Vagina (tissue), 2 donors: ENCODE measurements at regions not wholly inside any gene's neighbourhood (a gene's known extent, or its start where the extent isn't known, plus 50 kb on each side); places are given as distances from the start of the nearest gene placed in this dataset.

Source experiments
- DNase-seq, 2 donors: peaks; one replicate each; pipeline ENCODE4 v3.0.0-alpha.2; 2017; ENCODE audit errors: extremely low spot score in 2 of 2
- H3K27ac ChIP-seq: fragments of 200-600 bp; sonication (generic); one replicate; pipeline ENCODE4 v1.5.1; 2019
- H3K27me3 ChIP-seq: fragments of 200-600 bp; sonication (generic); one replicate; pipeline ENCODE4 v1.5.1; 2019
- H3K36me3 ChIP-seq, 2 donors: fragments of 200-600 bp; sonication (generic); one replicate each; pipeline ENCODE4 v1.5.1; 2017 to 2019
- H3K4me1 ChIP-seq: fragments of 200-600 bp; sonication (generic); one replicate; pipeline ENCODE4 v1.5.1; 2019
- H3K4me3 ChIP-seq, 2 donors: fragments of 200-600 bp; sonication (generic); 1 replicate in 1 of 2; 2 replicates in 1 of 2; pipeline ENCODE4 v1.5.1; 2016 to 2019
- H3K9me3 ChIP-seq: fragments of 200-600 bp; sonication (generic); one replicate; pipeline ENCODE4 v1.5.1; 2019
- CTCF ChIP-seq, 3 experiments: fragments of 450-650 bp in 2 of 3; fragments of 200-600 bp in 1 of 3; sonication (generic) in 1 of 3; IDR thresholded peaks; one replicate each; pipeline ENCODE4 v1.5.1; 2017 to 2019; ENCODE audit warnings: antibody characterized with exemption in 3 of 3, mild to moderate bottlenecking in 2 of 3, moderate library complexity in 2 of 3
- POLR2A ChIP-seq, 2 donors: fragments of 450-650 bp; IDR thresholded peaks; one replicate each; pipeline ENCODE4 v1.6.1; 2017; ENCODE audit warnings: antibody characterized with exemption in 2 of 2, mild to moderate bottlenecking in 2 of 2, moderate library complexity in 2 of 2
- POLR2AphosphoS5 ChIP-seq, 2 donors: sonication (generic); formaldehyde crosslinking; IDR thresholded peaks; one replicate each; pipeline ENCODE4 v1.9.0; 2017; ENCODE audit warnings: antibody characterized with exemption in 2 of 2, mild to moderate bottlenecking in 2 of 2, low read depth in 1 of 2; ENCODE audit not compliant: insufficient read depth in 1 of 2
- intact Hi-C: fragments of 100-400 bp; cut with DNase I; formaldehyde crosslinking; loops from one replicate; pipeline ENCODE4 v1.15.1; 2023

GRCh38 chr9:38296807-38297206, 95.7 kb upstream of the ALDH1B1 start:
- Histone ChIP-seq H3K4me3 (no peak overlapping the region), H3K4me1 (peaks cover 5% of the 10 kb centered on the region), H3K27me3 (no peaks in the 10 kb centered on the region), H3K9me3 (no peaks in the 10 kb centered on the region), H3K27ac (no peak overlapping the region), H3K36me3 (no peaks in the 10 kb centered on the region)
- no peak for DNase-seq
- intact Hi-C loops = no loop called here
- TF ChIP-seq POLR2AphosphoS5 (IDR thresholded peaks at IDR 0.05; ENCODE audit: insufficient read depth in 1 of 2, low read depth in 1 of 2) (no peak), CTCF (IDR thresholded peaks at IDR 0.05) (no peak), POLR2A (IDR thresholded peaks at IDR 0.05) (no peak)

- TF ChIP-seq CTCF (IDR thresholded peaks at IDR 0.05) (no peak), POLR2A (IDR thresholded peaks at IDR 0.05) (no peak), POLR2AphosphoS5 (IDR thresholded peaks at IDR 0.05; ENCODE audit: insufficient read depth in 1 of 2, low read depth in 1 of 2) (no peak)
- H3K4me1 ChIP-seq = peaks cover 5% of the 10 kb centered on the region
- H3K4me3 ChIP-seq = no peak overlapping the region
- no peaks in the 10 kb centered on the region for H3K27me3 ChIP-seq
- no peak for DNase-seq
- no peaks in the 10 kb centered on the region for H3K9me3 ChIP-seq
- H3K27ac ChIP-seq = no peak overlapping the region
- intact Hi-C loops = no loop called here
- H3K36me3 ChIP-seq = no peaks in the 10 kb centered on the region
Measured at GRCh38 chr9:38295764-38296163, 96.7 kb upstream of the ALDH1B1 start.

- Histone ChIP-seq H3K4me3 (no peak overlapping the region), H3K4me1 (peaks cover 5% of the 10 kb centered on the region), H3K27me3 (no peaks in the 10 kb centered on the region), H3K9me3 (no peaks in the 10 kb centered on the region), H3K36me3 (no peaks in the 10 kb centered on the region), H3K27ac (no peak overlapping the region)
- intact Hi-C loops = no loop called here
- no peak for TF ChIP-seq POLR2AphosphoS5 (IDR thresholded peaks at IDR 0.05; ENCODE audit: insufficient read depth in 1 of 2, low read depth in 1 of 2)
- no peak for TF ChIP-seq CTCF (IDR thresholded peaks at IDR 0.05)
- no peak for TF ChIP-seq POLR2A (IDR thresholded peaks at IDR 0.05)
- no peak for DNase-seq
Measured at GRCh38 chr9:38294220-38294960, 98.1 kb upstream of the ALDH1B1 start.

GRCh38 chr9:38293022-38293421, 99.5 kb upstream of the ALDH1B1 start:
- intact Hi-C loops = no loop called here
- no peak for DNase-seq
- Histone ChIP-seq H3K4me3 (no peak overlapping the region), H3K27ac (no peak overlapping the region), H3K4me1 (peaks cover 5% of the 10 kb centered on the region), H3K27me3 (no peaks in the 10 kb centered on the region), H3K9me3 (no peaks in the 10 kb centered on the region), H3K36me3 (no peaks in the 10 kb centered on the region)
- no peak for TF ChIP-seq POLR2AphosphoS5 (IDR thresholded peaks at IDR 0.05; ENCODE audit: insufficient read depth in 1 of 2, low read depth in 1 of 2)
- no peak for TF ChIP-seq CTCF (IDR thresholded peaks at IDR 0.05)
- no peak for TF ChIP-seq POLR2A (IDR thresholded peaks at IDR 0.05)

- no peak overlapping the region for H3K4me3 ChIP-seq
- no peaks in the 10 kb centered on the region for H3K27me3 ChIP-seq
- no peaks in the 10 kb centered on the region for H3K36me3 ChIP-seq
- intact Hi-C loops = no loop called here
- TF ChIP-seq POLR2AphosphoS5 (IDR thresholded peaks at IDR 0.05; ENCODE audit: insufficient read depth in 1 of 2, low read depth in 1 of 2) (no peak), CTCF (IDR thresholded peaks at IDR 0.05) (no peak), POLR2A (IDR thresholded peaks at IDR 0.05) (no peak)
- no peak overlapping the region for H3K27ac ChIP-seq
- no peak for DNase-seq
- H3K4me1 ChIP-seq = peaks cover 5% of the 10 kb centered on the region
- no peaks in the 10 kb centered on the region for H3K9me3 ChIP-seq
Measured at GRCh38 chr9:38292480-38292879, 100.0 kb upstream of the ALDH1B1 start.
